ENCODE measurements at regions not wholly inside any gene's neighbourhood (a gene's known extent, or its start where the extent isn't known, plus 50 kb on each side); places are given as distances from the start of the nearest gene placed in this dataset.

- Mint-ChIP-seq H3K27ac (no peak overlapping the region), H3K4me3 (no peak overlapping the region), H3K9me3 (peaks cover 12 to 17% of the 10 kb centered on the region in 2 experiments), H3K36me3 (ENCODE audit: insufficient read depth in 1 of 3, low read depth in 3 of 3) (peaks cover 10 to 13% (median 12%) of the 10 kb centered on the region in 3 experiments), H3K27me3 (ENCODE audit: low read depth) (no peaks in the 10 kb centered on the region), H3K4me1 (0 out of 4 replicates have a peak, but pooled peaks cover 0 to 3% of the 10 kb centered on the region in 2 experiments)
- no peak overlapping the region for H3K4ac ChIP-seq (ENCODE audit: low read depth, low read length)
- H2BK15ac ChIP-seq (ENCODE audit: low read depth, low read length), result no peak overlapping the region
- no peak for TF ChIP-seq CTCF (conservative IDR thresholded peaks at IDR 0.05)
- no peak overlapping the region for H4K8ac ChIP-seq (replicated peaks; ENCODE audit: insufficient read length, low read depth, low read length)
- no peak overlapping the region for H2BK5ac ChIP-seq (ENCODE audit: insufficient read length, low read length)
- H3K27ac ChIP-seq (ENCODE audit: insufficient read length, low read depth, low read length), result no peak overlapping the region
- no peaks in the 10 kb centered on the region for H4K20me1 ChIP-seq (ENCODE audit: control insufficient read depth, insufficient read depth, insufficient read length)
- no peak overlapping the region for H3K23ac ChIP-seq (ENCODE audit: insufficient read length, low read depth, low read length)
- H3K4me1 ChIP-seq (ENCODE audit: insufficient read depth, low read length), result no peaks in the 10 kb centered on the region
- H3K4me2 ChIP-seq (ENCODE audit: insufficient read depth, insufficient read length, low read length), result no peak overlapping the region
- no peak overlapping the region for H4K5ac ChIP-seq (ENCODE audit: insufficient read length, low read depth, low read length)
- H2BK20ac ChIP-seq (ENCODE audit: low read depth, low read length, poor library complexity, severe bottlenecking), result no peak overlapping the region
- H2AFZ ChIP-seq (ENCODE audit: low read length), result no peak overlapping the region
- DNase-seq, result no peak
- no peak overlapping the region for H2BK120ac ChIP-seq (ENCODE audit: low read depth, low read length, poor library complexity, severe bottlenecking)
- no peaks in the 10 kb centered on the region for H3K79me2 ChIP-seq (ENCODE audit: insufficient read depth, low read length)
- no peak overlapping the region for H4K91ac ChIP-seq (ENCODE audit: insufficient read length, low read depth, low read length)
- H3K56ac ChIP-seq (ENCODE audit: insufficient read length, low read depth, low read length), result no peak overlapping the region
- no peak overlapping the region for H2AK5ac ChIP-seq (ENCODE audit: insufficient read length, low read length)
- no peak overlapping the region for H3K14ac ChIP-seq (ENCODE audit: insufficient read depth, low read length)
- H3K9me3 ChIP-seq (ENCODE audit: control insufficient read depth, low read depth, low read length), result peaks cover 7% of the 10 kb centered on the region
- no peaks in the 10 kb centered on the region for H3K79me1 ChIP-seq (ENCODE audit: insufficient read depth, low read depth, low read length, poor library complexity, severe bottlenecking)
- no peak overlapping the region for H3T11ph ChIP-seq (ENCODE audit: low read length)
- no peaks in the 10 kb centered on the region for H3K27me3 ChIP-seq (ENCODE audit: insufficient read depth, low read length)
- H3K18ac ChIP-seq (ENCODE audit: insufficient read length, low read depth, low read length), result no peak overlapping the region
- no peaks in the 10 kb centered on the region for H3K23me2 ChIP-seq (ENCODE audit: insufficient read length, low read depth, low read length, poor library complexity, severe bottlenecking)
- H2BK12ac ChIP-seq (ENCODE audit: insufficient read length, low read depth, low read length), result no peak overlapping the region
- no peak overlapping the region for H3K9ac ChIP-seq (ENCODE audit: extremely low read depth, insufficient read length, low read length)
Observed at GRCh38 chr5:162870966-162871365, 566.4 kb upstream of the CCNG1 start.
